Parathyroid adenoma (tissue), 2 donors: ENCODE measurements at regions not wholly inside any gene's neighbourhood (a gene's known extent, or its start where the extent isn't known, plus 50 kb on each side); places are given as distances from the start of the nearest gene placed in this dataset.

Experiments
- H2AFZ ChIP-seq: fragments of 300-600 bp; sonication (generic); one replicate; pipeline ENCODE4 v1.7.0; 2017; ENCODE audit warnings: antibody characterized with exemption, mild to moderate bottlenecking
- H3K27ac ChIP-seq: fragments of 300-600 bp; sonication (generic); one replicate; pipeline ENCODE4 v1.7.0; 2017
- H3K27me3 ChIP-seq: fragments of 300-600 bp; sonication (generic); one replicate; pipeline ENCODE4 v1.7.0; 2017; ENCODE audit warnings: low read length; ENCODE audit not compliant: control insufficient read depth, insufficient read depth
- H3K36me3 ChIP-seq: fragments of 300-600 bp; sonication (generic); one replicate; pipeline ENCODE4 v1.7.0; 2017; ENCODE audit warnings: low read length; ENCODE audit not compliant: control insufficient read depth, insufficient read depth
- H3K4me1 ChIP-seq: fragments of 300-600 bp; sonication (generic); one replicate; pipeline ENCODE4 v1.7.0; 2017; ENCODE audit warnings: control low read depth
- H3K4me2 ChIP-seq: fragments of 300-600 bp; sonication (generic); one replicate; pipeline ENCODE4 v1.7.0; 2017; ENCODE audit warnings: low read length
- H3K4me3 ChIP-seq: fragments of 300-600 bp; sonication (generic); one replicate; pipeline ENCODE4 v1.7.0; 2017; ENCODE audit warnings: low read depth, low read length
- H3K79me2 ChIP-seq: fragments of 300-600 bp; sonication (generic); one replicate; pipeline ENCODE4 v1.7.0; 2017; ENCODE audit warnings: control low read depth
- H3K9ac ChIP-seq: fragments of 300-600 bp; sonication (generic); one replicate; pipeline ENCODE4 v1.7.0; 2017; ENCODE audit warnings: mild to moderate bottlenecking
- H3K9me3 ChIP-seq: fragments of 300-600 bp; sonication (generic); one replicate; pipeline ENCODE4 v1.7.0; 2017; ENCODE audit warnings: low read length; ENCODE audit not compliant: control insufficient read depth
- TF ChIP-seq, protein P1 (sequence below): fragments of 300-600 bp; sonication (generic); IDR thresholded peaks from one replicate; pipeline ENCODE4 v1.7.0; 2017; ENCODE audit warnings: antibody characterized with exemption, mild to moderate bottlenecking
- donor health status: primary hyperparathyroidism.

DNA sequence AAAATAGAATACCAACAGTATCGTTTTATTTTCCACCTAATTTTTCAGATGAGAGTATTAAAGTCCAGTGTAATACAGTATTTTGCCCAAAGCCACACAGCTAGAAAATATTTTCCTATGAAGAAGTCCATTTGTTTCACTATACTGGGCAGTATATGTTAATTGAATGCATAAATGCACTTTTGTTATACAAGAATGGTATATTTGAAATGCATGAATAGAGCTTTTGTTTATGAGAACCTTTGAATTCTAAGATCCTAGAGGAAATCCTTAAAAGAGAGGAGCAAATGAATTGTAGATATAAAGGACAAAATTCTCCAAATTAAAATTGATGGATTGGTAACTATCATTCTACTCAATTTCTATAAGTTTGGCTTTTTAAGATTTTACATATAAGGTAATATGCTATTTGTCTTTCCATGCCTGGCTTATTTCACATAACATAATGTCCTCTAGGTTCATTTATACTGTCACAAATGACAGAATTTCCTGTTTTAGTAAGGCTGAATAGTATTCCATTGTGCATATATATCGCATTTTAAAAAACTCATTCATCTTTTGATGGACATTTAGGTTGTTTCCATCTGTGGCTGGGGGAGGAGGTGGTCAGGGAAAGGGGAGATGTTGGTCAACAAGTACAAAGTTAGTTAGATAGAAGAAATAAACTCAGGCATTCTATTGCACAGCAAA is 136.6 kb upstream of the DCN start:
- TF ChIP-seq, protein P1, sequence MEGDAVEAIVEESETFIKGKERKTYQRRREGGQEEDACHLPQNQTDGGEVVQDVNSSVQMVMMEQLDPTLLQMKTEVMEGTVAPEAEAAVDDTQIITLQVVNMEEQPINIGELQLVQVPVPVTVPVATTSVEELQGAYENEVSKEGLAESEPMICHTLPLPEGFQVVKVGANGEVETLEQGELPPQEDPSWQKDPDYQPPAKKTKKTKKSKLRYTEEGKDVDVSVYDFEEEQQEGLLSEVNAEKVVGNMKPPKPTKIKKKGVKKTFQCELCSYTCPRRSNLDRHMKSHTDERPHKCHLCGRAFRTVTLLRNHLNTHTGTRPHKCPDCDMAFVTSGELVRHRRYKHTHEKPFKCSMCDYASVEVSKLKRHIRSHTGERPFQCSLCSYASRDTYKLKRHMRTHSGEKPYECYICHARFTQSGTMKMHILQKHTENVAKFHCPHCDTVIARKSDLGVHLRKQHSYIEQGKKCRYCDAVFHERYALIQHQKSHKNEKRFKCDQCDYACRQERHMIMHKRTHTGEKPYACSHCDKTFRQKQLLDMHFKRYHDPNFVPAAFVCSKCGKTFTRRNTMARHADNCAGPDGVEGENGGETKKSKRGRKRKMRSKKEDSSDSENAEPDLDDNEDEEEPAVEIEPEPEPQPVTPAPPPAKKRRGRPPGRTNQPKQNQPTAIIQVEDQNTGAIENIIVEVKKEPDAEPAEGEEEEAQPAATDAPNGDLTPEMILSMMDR: no peak
- H3K79me2 ChIP-seq: no peaks in the 10 kb centered on the region
- H3K27ac ChIP-seq: no peak overlapping the region
- no peak overlapping the region for H3K4me2 ChIP-seq
- no peak overlapping the region for H3K9ac ChIP-seq
- H3K4me1 ChIP-seq: peaks cover 2% of the 10 kb centered on the region
- no peaks in the 10 kb centered on the region for H3K27me3 ChIP-seq
- H3K9me3 ChIP-seq: peaks cover 2% of the 10 kb centered on the region
- no peak overlapping the region for H2AFZ ChIP-seq
- H3K36me3 ChIP-seq: no peaks in the 10 kb centered on the region
- no peak overlapping the region for H3K4me3 ChIP-seq

DNA sequence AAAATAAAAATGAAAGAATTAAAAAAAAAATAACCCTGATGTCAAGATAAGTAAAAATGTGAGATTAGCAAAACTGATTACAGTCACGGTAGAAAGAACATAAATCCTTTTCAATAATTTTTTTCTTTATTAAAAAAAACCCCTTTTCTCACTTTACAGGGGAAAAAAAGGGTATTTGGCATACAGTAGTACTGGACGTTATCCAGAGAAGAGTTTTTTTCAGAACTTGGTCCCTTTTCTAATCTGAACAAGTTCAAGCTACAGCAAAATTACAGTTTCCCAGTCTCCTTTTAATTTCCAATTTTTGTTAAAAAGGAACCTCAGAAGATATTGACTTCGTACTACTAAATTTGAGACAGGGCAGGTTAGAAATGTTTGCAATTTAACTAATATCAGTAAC is 134.7 kb upstream of the DCN start:
- no peak overlapping the region for H3K4me3 ChIP-seq
- peaks cover 2% of the 10 kb centered on the region for H3K4me1 ChIP-seq
- no peak overlapping the region for H3K4me2 ChIP-seq
- H2AFZ ChIP-seq: no peak overlapping the region
- no peaks in the 10 kb centered on the region for H3K79me2 ChIP-seq
- no peaks in the 10 kb centered on the region for H3K36me3 ChIP-seq
- H3K27me3 ChIP-seq: no peaks in the 10 kb centered on the region
- no peak overlapping the region for H3K9ac ChIP-seq
- TF ChIP-seq, protein P1: no peak
- H3K27ac ChIP-seq: no peak overlapping the region
- peaks cover 2% of the 10 kb centered on the region for H3K9me3 ChIP-seq

DNA sequence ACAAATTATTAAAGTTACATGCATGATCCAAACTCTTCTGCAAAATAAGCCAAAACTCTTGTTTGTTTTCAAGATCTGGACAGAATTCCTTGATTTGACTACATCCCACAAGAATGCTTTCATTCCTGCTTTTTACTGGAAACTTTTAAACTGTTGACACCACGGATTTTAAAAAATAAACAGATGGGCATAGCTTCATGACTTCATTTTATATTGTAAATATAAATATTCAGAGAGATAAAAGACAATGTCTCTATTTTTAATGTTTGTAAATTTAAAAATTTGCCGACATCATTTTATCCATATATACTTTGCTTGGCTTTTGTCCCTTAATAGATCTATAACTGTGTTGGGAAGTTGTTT is 134.3 kb upstream of the DCN start:
- Histone ChIP-seq H3K4me3 (no peak overlapping the region), H3K4me2 (no peak overlapping the region), H3K9me3 (peaks cover 2% of the 10 kb centered on the region), H3K27me3 (no peaks in the 10 kb centered on the region), H3K27ac (no peak overlapping the region), H3K9ac (no peak overlapping the region), H3K79me2 (no peaks in the 10 kb centered on the region), H3K36me3 (no peaks in the 10 kb centered on the region), H3K4me1 (peaks cover 2% of the 10 kb centered on the region), H2AFZ (no peak overlapping the region)
- TF ChIP-seq, protein P1: no peak

DNA sequence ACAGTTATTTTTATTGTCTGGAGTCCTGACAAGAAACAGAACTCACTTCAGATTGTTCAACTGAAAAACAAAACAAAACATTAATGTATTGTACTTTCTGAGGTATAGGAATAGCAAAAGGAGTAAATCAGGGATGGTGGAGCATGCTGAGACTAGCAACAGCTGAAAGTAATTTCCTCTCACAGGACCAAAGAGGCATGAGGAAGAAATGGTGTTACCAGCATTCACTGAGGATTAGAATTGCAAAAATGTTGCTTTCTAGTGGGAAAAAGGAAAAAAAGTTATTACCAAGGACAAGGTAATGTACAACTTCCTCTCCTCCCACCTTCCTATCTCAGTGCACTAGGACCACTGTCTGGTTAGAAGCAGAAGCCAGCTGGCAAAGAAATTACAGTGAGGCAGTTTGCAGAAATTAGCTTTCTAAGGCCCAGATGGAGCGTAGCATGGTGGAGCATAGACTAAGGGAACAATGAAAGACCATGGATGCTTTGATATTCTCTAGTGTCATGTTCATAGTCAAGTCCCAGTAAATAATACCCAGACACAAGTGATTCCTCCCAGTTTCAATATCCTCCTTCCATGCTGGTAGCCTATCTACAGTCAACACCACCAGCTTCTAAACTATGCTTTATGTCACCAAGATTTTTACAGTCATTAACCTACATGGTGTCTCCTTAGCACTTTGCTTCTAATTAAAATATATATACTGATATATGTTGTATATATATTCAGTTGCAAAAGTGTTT is 133.7 kb upstream of the DCN start:
- H3K36me3 ChIP-seq: no peaks in the 10 kb centered on the region
- TF ChIP-seq, protein P1: no peak
- no peak overlapping the region for H3K27ac ChIP-seq
- H3K9me3 ChIP-seq: peaks cover 2% of the 10 kb centered on the region
- no peak overlapping the region for H3K9ac ChIP-seq
- H3K79me2 ChIP-seq: no peaks in the 10 kb centered on the region
- no peak overlapping the region for H2AFZ ChIP-seq
- H3K4me2 ChIP-seq: no peak overlapping the region
- no peaks in the 10 kb centered on the region for H3K27me3 ChIP-seq
- peaks cover 2% of the 10 kb centered on the region for H3K4me1 ChIP-seq
- no peak overlapping the region for H3K4me3 ChIP-seq
